NCI-H2196 (cell line): ENCODE measurements at regions not wholly inside any gene's neighbourhood (a gene's known extent, or its start where the extent isn't known, plus 50 kb on each side); places are given as distances from the start of the nearest gene placed in this dataset.
"Not testable (repeated sequence)": the region's sequence is repeated elsewhere in the genome, so short reads cannot be mapped to it uniquely, and the experiment has no call there.

Experiments used
- DNase-seq: peaks from one replicate; lab custom pipeline; 2025; ENCODE audit not compliant: unreplicated experiment; lab: John Stamatoyannopoulos, UW

GRCh38 chr1:98294127-98294526 lies 367.4 kb upstream of the SNX7 start:
- DNase-seq = no peak

GRCh38 chr1:98292994-98293393 lies 368.5 kb upstream of the SNX7 start:
- DNase-seq = no peak

- no peak for DNase-seq
Observed at GRCh38 chr1:98289311-98289710, 368.5 kb upstream of the DPYD start.

- DNase-seq = no peak
Observed at GRCh38 chr1:98288494-98288893, 367.7 kb upstream of the DPYD start.

- DNase-seq = no peak
Observed at GRCh38 chr1:98287626-98288025, 366.8 kb upstream of the DPYD start.

GRCh38 chr1:98286656-98287055 lies 365.8 kb upstream of the DPYD start:
- no peak for DNase-seq

- not testable (repeated sequence) for DNase-seq
Observed at GRCh38 chr1:98285286-98285685, 364.5 kb upstream of the DPYD start.

GRCh38 chr1:98280049-98280448 lies 359.2 kb upstream of the DPYD start:
- no peak for DNase-seq

- no peak for DNase-seq
Observed at GRCh38 chr1:98278055-98278454, 357.2 kb upstream of the DPYD start.

- no peak for DNase-seq
Observed at GRCh38 chr1:98277118-98277517, 356.3 kb upstream of the DPYD start.

- no peak for DNase-seq
Observed at GRCh38 chr1:98276514-98276913, 355.7 kb upstream of the DPYD start.

GRCh38 chr1:98268316-98268715 lies 347.5 kb upstream of the DPYD start:
- no peak for DNase-seq

- DNase-seq = no peak
Observed at GRCh38 chr1:98267423-98267822, 346.6 kb upstream of the DPYD start.

GRCh38 chr1:98264727-98265126 lies 343.9 kb upstream of the DPYD start:
- no peak for DNase-seq

- no peak for DNase-seq
Observed at GRCh38 chr1:98260839-98261238, 340.0 kb upstream of the DPYD start.

- DNase-seq = no peak
Observed at GRCh38 chr1:98260412-98260811, 339.6 kb upstream of the DPYD start.

GRCh38 chr1:98256700-98257099 lies 335.9 kb upstream of the DPYD start:
- no peak for DNase-seq

GRCh38 chr1:98253145-98253544 lies 332.3 kb upstream of the DPYD start:
- DNase-seq = no peak

- DNase-seq = no peak
Observed at GRCh38 chr1:98251497-98251896, 330.7 kb upstream of the DPYD start.

- DNase-seq = no peak
Observed at GRCh38 chr1:98232678-98233077, 311.8 kb upstream of the DPYD start.

- no peak for DNase-seq
Observed at GRCh38 chr1:98222706-98223105, 301.9 kb upstream of the DPYD start.

- DNase-seq = peak; percentile 3
Observed at GRCh38 chr1:98221923-98222322, 301.1 kb upstream of the DPYD start.

- no peak for DNase-seq
Observed at GRCh38 chr1:98217601-98218000, 296.8 kb upstream of the DPYD start.

- no peak for DNase-seq
Observed at GRCh38 chr1:98216304-98216703, 295.5 kb upstream of the DPYD start.
